ENCODE measurements at regions not wholly inside any gene's neighbourhood (a gene's known extent, or its start where the extent isn't known, plus 50 kb on each side); places are given as distances from the start of the nearest gene placed in this dataset.

DNA sequence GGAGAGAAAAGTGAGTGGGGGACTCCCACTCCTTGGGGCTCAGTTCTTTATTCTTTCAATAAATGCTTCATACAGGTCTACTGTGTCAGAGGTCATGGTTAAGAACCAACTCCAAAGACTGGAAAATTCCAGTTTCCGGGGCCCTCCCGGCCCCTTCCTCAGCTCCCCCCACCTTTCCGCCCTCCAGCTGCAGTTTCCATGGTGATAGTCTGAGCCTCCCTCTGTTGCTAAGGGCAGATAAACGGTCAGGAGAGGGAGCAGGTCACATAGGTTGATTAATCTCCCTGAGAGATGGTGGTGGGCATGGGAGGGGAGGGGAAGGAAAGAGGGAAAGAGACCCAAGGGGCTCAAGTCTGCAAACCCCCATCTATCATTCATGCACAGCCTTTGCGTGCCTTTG lies 131.5 kb upstream of the USP29 start:
- TF ChIP-seq, protein P1, sequence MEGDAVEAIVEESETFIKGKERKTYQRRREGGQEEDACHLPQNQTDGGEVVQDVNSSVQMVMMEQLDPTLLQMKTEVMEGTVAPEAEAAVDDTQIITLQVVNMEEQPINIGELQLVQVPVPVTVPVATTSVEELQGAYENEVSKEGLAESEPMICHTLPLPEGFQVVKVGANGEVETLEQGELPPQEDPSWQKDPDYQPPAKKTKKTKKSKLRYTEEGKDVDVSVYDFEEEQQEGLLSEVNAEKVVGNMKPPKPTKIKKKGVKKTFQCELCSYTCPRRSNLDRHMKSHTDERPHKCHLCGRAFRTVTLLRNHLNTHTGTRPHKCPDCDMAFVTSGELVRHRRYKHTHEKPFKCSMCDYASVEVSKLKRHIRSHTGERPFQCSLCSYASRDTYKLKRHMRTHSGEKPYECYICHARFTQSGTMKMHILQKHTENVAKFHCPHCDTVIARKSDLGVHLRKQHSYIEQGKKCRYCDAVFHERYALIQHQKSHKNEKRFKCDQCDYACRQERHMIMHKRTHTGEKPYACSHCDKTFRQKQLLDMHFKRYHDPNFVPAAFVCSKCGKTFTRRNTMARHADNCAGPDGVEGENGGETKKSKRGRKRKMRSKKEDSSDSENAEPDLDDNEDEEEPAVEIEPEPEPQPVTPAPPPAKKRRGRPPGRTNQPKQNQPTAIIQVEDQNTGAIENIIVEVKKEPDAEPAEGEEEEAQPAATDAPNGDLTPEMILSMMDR (IDR thresholded peaks at IDR 0.05) = no peak
- TF ChIP-seq POLR2AphosphoS5 (IDR thresholded peaks at IDR 0.05) (no peak), POLR2A (IDR thresholded peaks at IDR 0.05) (no peak)

Measured in transverse colon (tissue), 4 donors.